ENCODE measurements at regions not wholly inside any gene's neighbourhood (a gene's known extent, or its start where the extent isn't known, plus 50 kb on each side); places are given as distances from the start of the nearest gene placed in this dataset.

DNA sequence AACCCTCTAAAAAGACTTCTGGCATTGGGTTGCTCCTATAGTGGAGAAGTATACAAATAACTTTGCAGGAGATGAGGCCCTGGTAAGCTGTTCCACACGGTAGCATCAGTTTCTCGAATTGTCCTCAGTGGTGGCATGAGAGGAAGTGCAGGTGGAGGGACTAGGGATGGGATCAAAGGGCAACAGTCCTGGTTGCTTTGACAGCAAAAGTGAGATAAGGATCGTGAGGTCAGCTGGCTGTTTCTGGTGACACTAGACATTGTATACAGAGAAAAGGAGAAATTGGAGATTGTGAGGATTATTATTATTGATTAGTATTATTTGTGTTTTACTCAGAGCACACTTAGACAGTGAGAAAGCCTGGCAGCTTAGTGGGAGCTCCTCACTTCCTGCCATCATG, 61.3 kb upstream of the EXOC2 start:
- H3K27me3 Mint-ChIP-seq (ENCODE audit: low read depth): no peaks in the 10 kb centered on the region; the same call in 1 of the 2 replicates
- H3K4me3 Mint-ChIP-seq: no peak overlapping the region
- no peaks in the 10 kb centered on the region for H3K36me3 Mint-ChIP-seq
- ATAC-seq: no peak
- no peak for TF ChIP-seq SMAD3 (CRISPR knock-in tag; IDR thresholded peaks at IDR 0.05; ENCODE audit: borderline replicate concordance)
- TF ChIP-seq ZNF671 (CRISPR knock-in tag; IDR thresholded peaks at IDR 0.05): no peak
- H3K9me3 Mint-ChIP-seq: peaks cover 11% of the 10 kb centered on the region
- DNase-seq (ENCODE audit: low spot score): no peak
- ChIA-PET CTCF (interaction anchor here (0.5 to 1.8 kb wide), 2 partner anchors 33 to 683 kb away, joined by 3 to 5 read pairs; no protein-coding TSS in a partner anchor), POLR2A (no interaction called here)
- peaks cover 5% of the 10 kb centered on the region for H3K4me1 Mint-ChIP-seq
- H3K27ac Mint-ChIP-seq: no peak overlapping the region

GRCh38 chr6:753486-753885, 60.5 kb upstream of the EXOC2 start:
- Mint-ChIP-seq H3K4me1 (peaks cover 5% of the 10 kb centered on the region), H3K27me3 (ENCODE audit: low read depth) (no peaks in the 10 kb centered on the region; the same call in 1 of the 2 replicates), H3K27ac (no peak overlapping the region), H3K9me3 (peaks cover 11% of the 10 kb centered on the region), H3K4me3 (no peak overlapping the region), H3K36me3 (no peaks in the 10 kb centered on the region)
- no peak for DNase-seq (ENCODE audit: low spot score)
- ChIA-PET POLR2A (no interaction called here), CTCF (interaction anchor here (1.8 kb wide), 1 partner anchor 32 kb away, joined by 5 read pairs; no protein-coding TSS in a partner anchor)
- no peak for TF ChIP-seq PREB (CRISPR knock-in tag; IDR thresholded peaks at IDR 0.05; ENCODE audit: borderline replicate concordance)
- TF ChIP-seq SMAD4 (CRISPR knock-in tag; IDR thresholded peaks at IDR 0.05): no peak
- no peak for TF ChIP-seq NR3C1 (CRISPR knock-in tag; conservative IDR thresholded peaks at IDR 0.05; ENCODE audit: low read depth)
- TF ChIP-seq, protein P1, sequence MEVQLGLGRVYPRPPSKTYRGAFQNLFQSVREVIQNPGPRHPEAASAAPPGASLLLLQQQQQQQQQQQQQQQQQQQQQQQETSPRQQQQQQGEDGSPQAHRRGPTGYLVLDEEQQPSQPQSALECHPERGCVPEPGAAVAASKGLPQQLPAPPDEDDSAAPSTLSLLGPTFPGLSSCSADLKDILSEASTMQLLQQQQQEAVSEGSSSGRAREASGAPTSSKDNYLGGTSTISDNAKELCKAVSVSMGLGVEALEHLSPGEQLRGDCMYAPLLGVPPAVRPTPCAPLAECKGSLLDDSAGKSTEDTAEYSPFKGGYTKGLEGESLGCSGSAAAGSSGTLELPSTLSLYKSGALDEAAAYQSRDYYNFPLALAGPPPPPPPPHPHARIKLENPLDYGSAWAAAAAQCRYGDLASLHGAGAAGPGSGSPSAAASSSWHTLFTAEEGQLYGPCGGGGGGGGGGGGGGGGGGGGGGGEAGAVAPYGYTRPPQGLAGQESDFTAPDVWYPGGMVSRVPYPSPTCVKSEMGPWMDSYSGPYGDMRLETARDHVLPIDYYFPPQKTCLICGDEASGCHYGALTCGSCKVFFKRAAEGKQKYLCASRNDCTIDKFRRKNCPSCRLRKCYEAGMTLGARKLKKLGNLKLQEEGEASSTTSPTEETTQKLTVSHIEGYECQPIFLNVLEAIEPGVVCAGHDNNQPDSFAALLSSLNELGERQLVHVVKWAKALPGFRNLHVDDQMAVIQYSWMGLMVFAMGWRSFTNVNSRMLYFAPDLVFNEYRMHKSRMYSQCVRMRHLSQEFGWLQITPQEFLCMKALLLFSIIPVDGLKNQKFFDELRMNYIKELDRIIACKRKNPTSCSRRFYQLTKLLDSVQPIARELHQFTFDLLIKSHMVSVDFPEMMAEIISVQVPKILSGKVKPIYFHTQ (CRISPR knock-in tag; IDR thresholded peaks at IDR 0.05): no peak
- TF ChIP-seq ZNF219 (CRISPR knock-in tag; IDR thresholded peaks at IDR 0.05; ENCODE audit: borderline replicate concordance): no peak
- TF ChIP-seq, protein P2, sequence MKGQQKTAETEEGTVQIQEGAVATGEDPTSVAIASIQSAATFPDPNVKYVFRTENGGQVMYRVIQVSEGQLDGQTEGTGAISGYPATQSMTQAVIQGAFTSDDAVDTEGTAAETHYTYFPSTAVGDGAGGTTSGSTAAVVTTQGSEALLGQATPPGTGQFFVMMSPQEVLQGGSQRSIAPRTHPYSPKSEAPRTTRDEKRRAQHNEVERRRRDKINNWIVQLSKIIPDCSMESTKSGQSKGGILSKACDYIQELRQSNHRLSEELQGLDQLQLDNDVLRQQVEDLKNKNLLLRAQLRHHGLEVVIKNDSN (CRISPR knock-in tag; IDR thresholded peaks at IDR 0.05): no peak
- TF ChIP-seq ATF2 (CRISPR knock-in tag; IDR thresholded peaks at IDR 0.05; ENCODE audit: borderline replicate concordance, low read depth): no peak
- ATAC-seq: no peak

GRCh38 chr6:752438-752837, 59.5 kb upstream of the EXOC2 start:
- ChIA-PET POLR2A (no interaction called here), CTCF (no interaction called here)
- TF ChIP-seq ZNF317 (CRISPR knock-in tag; IDR thresholded peaks at IDR 0.05; ENCODE audit: borderline replicate concordance, low read depth) (no peak), ZNF219 (CRISPR knock-in tag; IDR thresholded peaks at IDR 0.05; ENCODE audit: borderline replicate concordance) (no peak), RORB (CRISPR knock-in tag; IDR thresholded peaks at IDR 0.05) (no peak)
- H3K9me3 Mint-ChIP-seq: peaks cover 11% of the 10 kb centered on the region
- no peaks in the 10 kb centered on the region; the same call in 1 of the 2 replicates for H3K27me3 Mint-ChIP-seq (ENCODE audit: low read depth)
- ATAC-seq: no peak
- DNase-seq (ENCODE audit: low spot score): no peak
- H3K27ac Mint-ChIP-seq: no peak overlapping the region
- H3K36me3 Mint-ChIP-seq: no peaks in the 10 kb centered on the region
- no peak overlapping the region for H3K4me3 Mint-ChIP-seq
- H3K4me1 Mint-ChIP-seq: peaks cover 5% of the 10 kb centered on the region

DNA sequence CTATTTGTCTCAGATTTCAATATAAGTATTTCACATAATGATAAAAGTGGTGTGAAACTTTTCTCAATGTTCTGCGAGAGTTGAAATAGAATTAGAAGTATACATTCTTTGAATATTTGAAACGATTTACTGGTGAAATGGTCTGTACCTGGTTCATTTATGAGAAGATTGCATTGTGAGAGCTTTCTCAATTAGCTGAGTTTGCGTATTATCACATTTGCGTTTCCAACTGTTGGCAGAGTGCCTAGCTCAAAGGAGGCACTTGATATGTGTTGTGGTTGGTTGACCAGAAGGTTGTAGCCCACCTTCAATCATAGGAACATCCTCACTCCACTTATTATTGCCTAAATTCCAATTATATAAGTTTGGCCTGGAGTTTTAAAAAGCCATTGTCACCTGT, 58.8 kb upstream of the EXOC2 start:
- DNase-seq (ENCODE audit: low spot score): no peak
- Mint-ChIP-seq H3K4me1 (peaks cover 5% of the 10 kb centered on the region), H3K36me3 (no peaks in the 10 kb centered on the region), H3K4me3 (no peak overlapping the region), H3K27ac (no peak overlapping the region), H3K27me3 (ENCODE audit: low read depth) (no peaks in the 10 kb centered on the region; the same call in 1 of the 2 replicates), H3K9me3 (peaks cover 7% of the 10 kb centered on the region)
- ChIA-PET POLR2A (no interaction called here), CTCF (interaction anchor here (0.9 kb wide), 1 partner anchor 30 kb away, joined by 3 read pairs; no protein-coding TSS in a partner anchor)
- no peak for ATAC-seq
- TF ChIP-seq ZNF281 (CRISPR knock-in tag; IDR thresholded peaks at IDR 0.05): no peak
- TF ChIP-seq ZNF232 (CRISPR knock-in tag; IDR thresholded peaks at IDR 0.05): no peak
- TF ChIP-seq, protein P2 (CRISPR knock-in tag; IDR thresholded peaks at IDR 0.05): no peak
- TF ChIP-seq, protein P3, sequence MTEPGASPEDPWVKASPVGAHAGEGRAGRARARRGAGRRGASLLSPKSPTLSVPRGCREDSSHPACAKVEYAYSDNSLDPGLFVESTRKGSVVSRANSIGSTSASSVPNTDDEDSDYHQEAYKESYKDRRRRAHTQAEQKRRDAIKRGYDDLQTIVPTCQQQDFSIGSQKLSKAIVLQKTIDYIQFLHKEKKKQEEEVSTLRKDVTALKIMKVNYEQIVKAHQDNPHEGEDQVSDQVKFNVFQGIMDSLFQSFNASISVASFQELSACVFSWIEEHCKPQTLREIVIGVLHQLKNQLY (CRISPR knock-in tag; IDR thresholded peaks at IDR 0.05): no peak
- TF ChIP-seq ZNF219 (CRISPR knock-in tag; IDR thresholded peaks at IDR 0.05; ENCODE audit: borderline replicate concordance): no peak
- no peak for TF ChIP-seq E2F4 (CRISPR knock-in tag; IDR thresholded peaks at IDR 0.05; ENCODE audit: borderline replicate concordance, low read depth)
- TF ChIP-seq JAZF1 (CRISPR knock-in tag; IDR thresholded peaks at IDR 0.05): no peak
- TF ChIP-seq ZNF671 (CRISPR knock-in tag; IDR thresholded peaks at IDR 0.05): no peak
